Liver (tissue), 8 donors: ENCODE measurements at regions not wholly inside any gene's neighbourhood (a gene's known extent, or its start where the extent isn't known, plus 50 kb on each side); places are given as distances from the start of the nearest gene placed in this dataset.

Source experiments
- DNase-seq: peaks from one replicate; pipeline ENCODE4 v3.0.0-alpha.2; 2017; ENCODE audit warnings: low spot score
- H3K27ac ChIP-seq, 2 donors: one replicate each; pipeline ENCODE4 v1.7.0; 2013; ENCODE audit warnings: inconsistent platforms in 2 of 2, low read length in 2 of 2, control low read depth in 1 of 2, low read depth in 1 of 2, mild to moderate bottlenecking in 1 of 2
- H3K27me3 ChIP-seq, 4 donors: one replicate each; pipeline versions ENCODE4 v1.6.1 to v1.7.0; 2013; ENCODE audit warnings: low read length in 3 of 4, inconsistent platforms in 1 of 4, mild to moderate bottlenecking in 1 of 4, moderate library complexity in 1 of 4; ENCODE audit not compliant: control insufficient read depth in 4 of 4, insufficient read depth in 4 of 4
- H3K36me3 ChIP-seq, 4 donors: one replicate each; pipeline versions ENCODE4 v1.6.1 to v1.7.0; 2013; ENCODE audit warnings: low read length in 3 of 4, mild to moderate bottlenecking in 3 of 4, low read depth in 1 of 4, moderate library complexity in 1 of 4; ENCODE audit not compliant: control insufficient read depth in 4 of 4, insufficient read depth in 3 of 4
- H3K4me1 ChIP-seq, 4 donors: one replicate each; pipeline versions ENCODE4 v1.6.1 to v1.7.0; 2013; ENCODE audit warnings: low read length in 3 of 4, mild to moderate bottlenecking in 3 of 4, moderate library complexity in 1 of 4; ENCODE audit not compliant: control insufficient read depth in 4 of 4, insufficient read depth in 4 of 4
- H3K4me3 ChIP-seq, 3 donors: one replicate each; pipeline versions ENCODE4 v1.6.1 to v1.7.0; 2013; ENCODE audit warnings: low read length in 3 of 3, control low read depth in 1 of 3, low read depth in 1 of 3, mild to moderate bottlenecking in 1 of 3
- H3K9ac ChIP-seq, 2 donors: one replicate each; pipeline ENCODE4 v1.7.0; 2013; ENCODE audit warnings: low read length in 2 of 2, mild to moderate bottlenecking in 2 of 2, moderate library complexity in 2 of 2, control low read depth in 1 of 2, low read depth in 1 of 2
- H3K9me3 ChIP-seq, 4 donors: one replicate each; pipeline versions ENCODE4 v1.6.1 to v1.7.0; 2013; ENCODE audit warnings: low read length in 3 of 4; ENCODE audit not compliant: control insufficient read depth in 4 of 4
- EGR1 ChIP-seq, 2 donors: IDR thresholded peaks; 2 replicates each; pipeline ENCODE4 v1.6.1; 2016 to 2018; ENCODE audit warnings: antibody characterized with exemption in 2 of 2, low read depth in 2 of 2
- GABPA ChIP-seq, 2 donors: IDR thresholded peaks in 1 of 2; conservative IDR thresholded peaks in 1 of 2; 2 replicates each; pipeline ENCODE4 v1.6.1; 2016; ENCODE audit warnings: antibody characterized with exemption in 2 of 2, mild to moderate bottlenecking in 1 of 2, moderate library complexity in 1 of 2
- JUND ChIP-seq, 2 donors: IDR thresholded peaks; 2 replicates each; pipeline ENCODE4 v1.6.1; 2016; ENCODE audit warnings: antibody characterized with exemption in 2 of 2
- NR2F2 ChIP-seq: IDR thresholded peaks from 2 replicates; pipeline ENCODE4 v1.6.1; 2016; ENCODE audit warnings: antibody characterized with exemption
- RAD21 ChIP-seq, 2 donors: IDR thresholded peaks; 2 replicates each; pipeline ENCODE4 v1.6.1; 2016; ENCODE audit warnings: antibody characterized with exemption in 2 of 2, mild to moderate bottlenecking in 2 of 2
- RXRA ChIP-seq, 2 donors: IDR thresholded peaks; 2 replicates each; pipeline ENCODE4 v1.6.1; 2017 to 2018; ENCODE audit warnings: antibody characterized with exemption in 2 of 2, mild to moderate bottlenecking in 1 of 2
- SP1 ChIP-seq: IDR thresholded peaks from 2 replicates; pipeline ENCODE4 v1.6.1; 2018; ENCODE audit warnings: antibody characterized with exemption, mild to moderate bottlenecking
- YY1 ChIP-seq: IDR thresholded peaks from 2 replicates; pipeline ENCODE4 v1.6.1; 2016; ENCODE audit warnings: antibody characterized with exemption, mild to moderate bottlenecking
- WGBS: extraction: QIAGEN DNeasy Blood & Tissue Kit; methylation state at CpG from one replicate; pipeline ENCODE4 v1.1.7; 2013; 5-methylcytosine and 5-hydroxymethylcytosine counted together
- TF ChIP-seq, protein P1 (sequence below): IDR thresholded peaks from 2 replicates; pipeline ENCODE4 v1.6.1; 2016; ENCODE audit warnings: antibody characterized with exemption
- TF ChIP-seq, protein P2 (sequence below): IDR thresholded peaks from 2 replicates; pipeline ENCODE4 v1.6.1; 2016; ENCODE audit warnings: antibody characterized with exemption, mild to moderate bottlenecking
- TF ChIP-seq, protein P3 (sequence below): fragments of 150-350 bp; IDR thresholded peaks from 2 replicates; pipeline ENCODE4 v1.5.1; 2017; ENCODE audit warnings: improper control_type of control experiment, low read depth, low read length; ENCODE audit not compliant: missing input control
- donor health status: healthy.
- donor health status: healthy.
- donor health status: healthy.
- donor health status: healthy.
- donor health status: healthy.

DNA sequence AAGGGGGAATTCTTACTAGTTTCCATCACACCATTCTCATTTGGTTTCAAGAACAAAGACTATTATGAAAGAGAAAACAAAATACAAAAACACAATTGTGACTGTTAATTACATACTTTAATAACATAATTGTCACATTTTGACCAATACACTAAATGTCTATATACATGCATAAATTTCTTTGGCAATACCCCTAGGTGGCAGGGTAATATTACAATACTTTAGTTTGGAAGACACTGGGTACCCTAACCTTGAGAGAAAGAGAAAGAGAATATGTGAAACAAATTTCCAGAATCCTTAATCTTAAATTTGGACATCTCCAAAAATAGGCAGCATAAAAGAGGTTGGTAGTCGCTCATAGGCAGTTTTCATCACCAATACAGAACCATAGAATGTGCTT is 619.6 kb upstream of the ADAMTS16 start:
- H3K9me3 ChIP-seq: no peaks in the 10 kb centered on the region
- TF ChIP-seq EGR1 (IDR thresholded peaks at IDR 0.05; ENCODE audit: low read depth in 2 of 2): no peak
- TF ChIP-seq RXRA (IDR thresholded peaks at IDR 0.05): no peak
- TF ChIP-seq SP1: no peak
- TF ChIP-seq, protein P1, sequence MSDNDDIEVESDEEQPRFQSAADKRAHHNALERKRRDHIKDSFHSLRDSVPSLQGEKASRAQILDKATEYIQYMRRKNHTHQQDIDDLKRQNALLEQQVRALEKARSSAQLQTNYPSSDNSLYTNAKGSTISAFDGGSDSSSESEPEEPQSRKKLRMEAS: no peak
- TF ChIP-seq YY1: no peak
- TF ChIP-seq, protein P2, sequence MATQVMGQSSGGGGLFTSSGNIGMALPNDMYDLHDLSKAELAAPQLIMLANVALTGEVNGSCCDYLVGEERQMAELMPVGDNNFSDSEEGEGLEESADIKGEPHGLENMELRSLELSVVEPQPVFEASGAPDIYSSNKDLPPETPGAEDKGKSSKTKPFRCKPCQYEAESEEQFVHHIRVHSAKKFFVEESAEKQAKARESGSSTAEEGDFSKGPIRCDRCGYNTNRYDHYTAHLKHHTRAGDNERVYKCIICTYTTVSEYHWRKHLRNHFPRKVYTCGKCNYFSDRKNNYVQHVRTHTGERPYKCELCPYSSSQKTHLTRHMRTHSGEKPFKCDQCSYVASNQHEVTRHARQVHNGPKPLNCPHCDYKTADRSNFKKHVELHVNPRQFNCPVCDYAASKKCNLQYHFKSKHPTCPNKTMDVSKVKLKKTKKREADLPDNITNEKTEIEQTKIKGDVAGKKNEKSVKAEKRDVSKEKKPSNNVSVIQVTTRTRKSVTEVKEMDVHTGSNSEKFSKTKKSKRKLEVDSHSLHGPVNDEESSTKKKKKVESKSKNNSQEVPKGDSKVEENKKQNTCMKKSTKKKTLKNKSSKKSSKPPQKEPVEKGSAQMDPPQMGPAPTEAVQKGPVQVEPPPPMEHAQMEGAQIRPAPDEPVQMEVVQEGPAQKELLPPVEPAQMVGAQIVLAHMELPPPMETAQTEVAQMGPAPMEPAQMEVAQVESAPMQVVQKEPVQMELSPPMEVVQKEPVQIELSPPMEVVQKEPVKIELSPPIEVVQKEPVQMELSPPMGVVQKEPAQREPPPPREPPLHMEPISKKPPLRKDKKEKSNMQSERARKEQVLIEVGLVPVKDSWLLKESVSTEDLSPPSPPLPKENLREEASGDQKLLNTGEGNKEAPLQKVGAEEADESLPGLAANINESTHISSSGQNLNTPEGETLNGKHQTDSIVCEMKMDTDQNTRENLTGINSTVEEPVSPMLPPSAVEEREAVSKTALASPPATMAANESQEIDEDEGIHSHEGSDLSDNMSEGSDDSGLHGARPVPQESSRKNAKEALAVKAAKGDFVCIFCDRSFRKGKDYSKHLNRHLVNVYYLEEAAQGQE: no peak
- no peak for TF ChIP-seq NR2F2
- no peak for TF ChIP-seq JUND (IDR thresholded peaks at IDR 0.05)
- TF ChIP-seq RAD21 (IDR thresholded peaks at IDR 0.05): no peak
- TF ChIP-seq, protein P3, sequence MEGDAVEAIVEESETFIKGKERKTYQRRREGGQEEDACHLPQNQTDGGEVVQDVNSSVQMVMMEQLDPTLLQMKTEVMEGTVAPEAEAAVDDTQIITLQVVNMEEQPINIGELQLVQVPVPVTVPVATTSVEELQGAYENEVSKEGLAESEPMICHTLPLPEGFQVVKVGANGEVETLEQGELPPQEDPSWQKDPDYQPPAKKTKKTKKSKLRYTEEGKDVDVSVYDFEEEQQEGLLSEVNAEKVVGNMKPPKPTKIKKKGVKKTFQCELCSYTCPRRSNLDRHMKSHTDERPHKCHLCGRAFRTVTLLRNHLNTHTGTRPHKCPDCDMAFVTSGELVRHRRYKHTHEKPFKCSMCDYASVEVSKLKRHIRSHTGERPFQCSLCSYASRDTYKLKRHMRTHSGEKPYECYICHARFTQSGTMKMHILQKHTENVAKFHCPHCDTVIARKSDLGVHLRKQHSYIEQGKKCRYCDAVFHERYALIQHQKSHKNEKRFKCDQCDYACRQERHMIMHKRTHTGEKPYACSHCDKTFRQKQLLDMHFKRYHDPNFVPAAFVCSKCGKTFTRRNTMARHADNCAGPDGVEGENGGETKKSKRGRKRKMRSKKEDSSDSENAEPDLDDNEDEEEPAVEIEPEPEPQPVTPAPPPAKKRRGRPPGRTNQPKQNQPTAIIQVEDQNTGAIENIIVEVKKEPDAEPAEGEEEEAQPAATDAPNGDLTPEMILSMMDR: no peak
- no peak for TF ChIP-seq GABPA (IDR thresholded peaks at IDR 0.05 in 1 of 2, conservative IDR thresholded peaks at IDR 0.05 in 1 of 2)
- DNase-seq: no peak
- H3K36me3 ChIP-seq: no peaks in the 10 kb centered on the region
- no peak overlapping the region for H3K9ac ChIP-seq
- no peak overlapping the region for H3K27ac ChIP-seq
- H3K4me3 ChIP-seq: no peak overlapping the region
- no peaks in the 10 kb centered on the region for H3K27me3 ChIP-seq
- H3K4me1 ChIP-seq: no peaks in the 10 kb centered on the region
- WGBS: 66% methylated on average over 1 of the region's 1 CpG

DNA sequence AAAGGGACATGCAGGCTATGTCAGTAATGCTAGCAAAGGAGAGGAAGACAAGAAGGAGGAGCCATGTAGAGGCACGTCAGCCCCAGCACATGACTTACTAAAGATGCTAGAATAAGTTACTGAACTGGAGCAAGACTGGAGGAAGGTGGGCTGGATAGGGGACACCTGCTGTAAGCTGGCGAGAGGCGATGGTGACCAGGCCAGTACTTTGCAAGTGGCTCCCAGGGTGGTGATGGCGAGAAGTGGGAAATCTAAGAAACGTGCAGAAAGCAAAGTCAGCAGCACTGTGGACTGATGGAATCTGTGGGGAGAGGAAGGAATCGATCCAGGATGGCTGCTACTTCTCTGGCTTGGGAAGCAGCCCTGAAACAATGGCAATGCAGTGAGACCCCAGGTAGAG is 617.1 kb upstream of the ADAMTS16 start:
- Histone ChIP-seq H3K27me3 (no peaks in the 10 kb centered on the region), H3K9me3 (no peaks in the 10 kb centered on the region), H3K27ac (no peak overlapping the region), H3K4me3 (no peak overlapping the region), H3K9ac (no peak overlapping the region), H3K36me3 (no peaks in the 10 kb centered on the region), H3K4me1 (no peaks in the 10 kb centered on the region)
- DNase-seq: no peak
- WGBS: 67% methylated on average over 6 of the region's 6 CpGs
- TF ChIP-seq EGR1 (IDR thresholded peaks at IDR 0.05; ENCODE audit: low read depth in 2 of 2) (no peak), NR2F2 (no peak)
